GM18507 (cell line): ENCODE measurements at regions not wholly inside any gene's neighbourhood (a gene's known extent, or its start where the extent isn't known, plus 50 kb on each side); places are given as distances from the start of the nearest gene placed in this dataset.
"Not testable (repeated sequence)": the region's sequence is repeated elsewhere in the genome, so short reads cannot be mapped to it uniquely, and the experiment has no call there.

Source experiments
- DNase-seq: peaks from one replicate; pipeline ENCODE4 v3.0.0; 2011; ENCODE audit warnings: low read depth; ENCODE audit not compliant: insufficient read length; ENCODE audit errors: extremely low spot score
- FAIRE-seq: peaks from 2 replicates; lab custom pipeline; 2011; peaks lifted over from hg19 to GRCh38; lab: Jason Lieb, UNC

GRCh38 chr12:30384976-30385375 lies 310.7 kb downstream of the IPO8 start:
- no peak for DNase-seq
- no peak for FAIRE-seq

GRCh38 chr12:30378307-30378706 lies 317.4 kb downstream of the IPO8 start:
- FAIRE-seq (no peak), DNase-seq (no peak)

- no peak for FAIRE-seq
- DNase-seq = no peak
Measured at GRCh38 chr12:30364822-30365221, 330.8 kb downstream of the IPO8 start.

- FAIRE-seq (no peak), DNase-seq (no peak)
Measured at GRCh38 chr12:30361145-30361544, 334.5 kb downstream of the IPO8 start.

- FAIRE-seq (no peak), DNase-seq (no peak)
Measured at GRCh38 chr12:30358671-30359070, 337.0 kb downstream of the IPO8 start.

- DNase-seq (no peak), FAIRE-seq (no peak)
Measured at GRCh38 chr12:30357766-30358490, 337.7 kb downstream of the IPO8 start.

- DNase-seq (no peak), FAIRE-seq (no peak)
Measured at GRCh38 chr12:30345744-30346471, 349.8 kb downstream of the IPO8 start.

- DNase-seq (no peak), FAIRE-seq (no peak)
Measured at GRCh38 chr12:30330565-30330964, 365.1 kb downstream of the IPO8 start.

- FAIRE-seq (no peak), DNase-seq (no peak)
Measured at GRCh38 chr12:30329281-30329680, 366.4 kb downstream of the IPO8 start.

GRCh38 chr12:30323008-30323407 lies 372.7 kb downstream of the IPO8 start:
- no peak for FAIRE-seq
- no peak for DNase-seq

GRCh38 chr12:30320561-30320960 lies 375.1 kb downstream of the IPO8 start:
- no peak for DNase-seq
- FAIRE-seq = no peak

GRCh38 chr12:30314506-30315100 lies 381.1 kb downstream of the IPO8 start:
- no peak for FAIRE-seq
- no peak for DNase-seq

- FAIRE-seq (no peak), DNase-seq (no peak)
Measured at GRCh38 chr12:30308010-30308717, 387.5 kb downstream of the IPO8 start.

GRCh38 chr12:30304528-30304927 lies 391.1 kb downstream of the IPO8 start:
- no peak for FAIRE-seq
- no peak for DNase-seq

- FAIRE-seq (no peak), DNase-seq (no peak)
Measured at GRCh38 chr12:30301291-30301690, 394.4 kb downstream of the IPO8 start.

GRCh38 chr12:30296486-30296885 lies 399.2 kb downstream of the IPO8 start:
- FAIRE-seq = no peak
- no peak for DNase-seq

- FAIRE-seq (no peak), DNase-seq (no peak)
Measured at GRCh38 chr12:30286345-30286926, 409.2 kb downstream of the IPO8 start.

GRCh38 chr12:30278401-30278800 lies 417.3 kb downstream of the IPO8 start:
- DNase-seq (no peak), FAIRE-seq (no peak)

GRCh38 chr12:30272515-30272914 lies 423.2 kb downstream of the IPO8 start:
- DNase-seq, FAIRE-seq: not testable (repeated sequence)

GRCh38 chr12:30269496-30269895 lies 426.2 kb downstream of the IPO8 start:
- DNase-seq (no peak), FAIRE-seq (no peak)
